ENCODE measurements at regions not wholly inside any gene's neighbourhood (a gene's known extent, or its start where the extent isn't known, plus 50 kb on each side); places are given as distances from the start of the nearest gene placed in this dataset.

GRCh38 chr17:51373489-51374152 is 113.3 kb downstream of the UTP18 start:
- peaks cover 11% of the 10 kb centered on the region for H3K4me1 Mint-ChIP-seq (ENCODE audit: low read depth)
- peaks cover 11% of the 10 kb centered on the region for H3K27me3 Mint-ChIP-seq (ENCODE audit: low read depth)
- H3K4me3 Mint-ChIP-seq = no peak overlapping the region
- H3K9me3 Mint-ChIP-seq = peaks cover 3% of the 10 kb centered on the region
- H3K27ac Mint-ChIP-seq = no peak overlapping the region
- no peaks in the 10 kb centered on the region for H3K36me3 Mint-ChIP-seq (ENCODE audit: low read depth)

GRCh38 chr17:51374209-51374608 is 113.9 kb downstream of the UTP18 start:
- H3K27me3 Mint-ChIP-seq (ENCODE audit: low read depth) = peaks cover 7% of the 10 kb centered on the region
- peaks cover 3% of the 10 kb centered on the region for H3K9me3 Mint-ChIP-seq
- H3K4me3 Mint-ChIP-seq = no peak overlapping the region
- no peak overlapping the region for H3K27ac Mint-ChIP-seq
- no peaks in the 10 kb centered on the region for H3K36me3 Mint-ChIP-seq (ENCODE audit: low read depth)
- peaks cover 11% of the 10 kb centered on the region for H3K4me1 Mint-ChIP-seq (ENCODE audit: low read depth)

- Mint-ChIP-seq H3K4me3 (no peak overlapping the region), H3K36me3 (ENCODE audit: low read depth) (no peaks in the 10 kb centered on the region), H3K4me1 (ENCODE audit: low read depth) (peaks cover 11% of the 10 kb centered on the region), H3K9me3 (peaks cover 3% of the 10 kb centered on the region), H3K27ac (no peak overlapping the region), H3K27me3 (ENCODE audit: low read depth) (peaks cover 5% of the 10 kb centered on the region)
These were observed 115.4 kb downstream of the UTP18 start for GRCh38 chr17:51375771-51376170.

GRCh38 chr17:51376739-51377138 is 116.4 kb downstream of the UTP18 start:
- Mint-ChIP-seq H3K27me3 (ENCODE audit: low read depth) (peaks cover 5% of the 10 kb centered on the region), H3K4me1 (ENCODE audit: low read depth) (peaks cover 8% of the 10 kb centered on the region), H3K27ac (no peak overlapping the region), H3K4me3 (no peak overlapping the region), H3K9me3 (peaks cover 3% of the 10 kb centered on the region), H3K36me3 (ENCODE audit: low read depth) (no peaks in the 10 kb centered on the region)

GRCh38 chr17:51381262-51381661 is 120.9 kb downstream of the UTP18 start:
- Mint-ChIP-seq H3K27ac (no peak overlapping the region), H3K4me3 (no peak overlapping the region), H3K9me3 (no peaks in the 10 kb centered on the region), H3K27me3 (ENCODE audit: low read depth) (peaks cover 5% of the 10 kb centered on the region), H3K36me3 (ENCODE audit: low read depth) (no peaks in the 10 kb centered on the region), H3K4me1 (ENCODE audit: low read depth) (no peaks in the 10 kb centered on the region)

- Mint-ChIP-seq H3K36me3 (ENCODE audit: low read depth) (no peaks in the 10 kb centered on the region), H3K27ac (no peak overlapping the region), H3K4me3 (no peak overlapping the region), H3K4me1 (ENCODE audit: low read depth) (no peaks in the 10 kb centered on the region), H3K27me3 (ENCODE audit: low read depth) (peaks cover 8% of the 10 kb centered on the region), H3K9me3 (no peaks in the 10 kb centered on the region)
These were observed 124.9 kb downstream of the UTP18 start for GRCh38 chr17:51385208-51385607.

GRCh38 chr17:51387582-51387981 is 127.2 kb downstream of the UTP18 start:
- H3K4me1 Mint-ChIP-seq (ENCODE audit: low read depth) = no peaks in the 10 kb centered on the region
- H3K9me3 Mint-ChIP-seq = no peaks in the 10 kb centered on the region
- no peak overlapping the region for H3K27ac Mint-ChIP-seq
- H3K36me3 Mint-ChIP-seq (ENCODE audit: low read depth) = no peaks in the 10 kb centered on the region
- H3K27me3 Mint-ChIP-seq (ENCODE audit: low read depth) = peaks cover 8% of the 10 kb centered on the region
- H3K4me3 Mint-ChIP-seq = no peak overlapping the region

- no peaks in the 10 kb centered on the region for H3K4me1 Mint-ChIP-seq (ENCODE audit: low read depth)
- no peak overlapping the region for H3K4me3 Mint-ChIP-seq
- no peak overlapping the region for H3K27ac Mint-ChIP-seq
- no peaks in the 10 kb centered on the region for H3K36me3 Mint-ChIP-seq (ENCODE audit: low read depth)
- H3K9me3 Mint-ChIP-seq = no peaks in the 10 kb centered on the region
- peaks cover 8% of the 10 kb centered on the region for H3K27me3 Mint-ChIP-seq (ENCODE audit: low read depth)
These were observed 127.6 kb downstream of the UTP18 start for GRCh38 chr17:51387986-51388385.

- Mint-ChIP-seq H3K27me3 (ENCODE audit: low read depth) (peaks cover 8% of the 10 kb centered on the region), H3K4me1 (ENCODE audit: low read depth) (no peaks in the 10 kb centered on the region), H3K36me3 (ENCODE audit: low read depth) (no peaks in the 10 kb centered on the region), H3K9me3 (no peaks in the 10 kb centered on the region), H3K27ac (no peak overlapping the region), H3K4me3 (no peak overlapping the region)
These were observed 129.5 kb downstream of the UTP18 start for GRCh38 chr17:51389875-51390274.

GRCh38 chr17:51391982-51392654 is 131.8 kb downstream of the UTP18 start:
- H3K27ac Mint-ChIP-seq = no peak overlapping the region
- H3K4me1 Mint-ChIP-seq (ENCODE audit: low read depth) = no peaks in the 10 kb centered on the region
- H3K27me3 Mint-ChIP-seq (ENCODE audit: low read depth) = peaks cover 8% of the 10 kb centered on the region
- H3K9me3 Mint-ChIP-seq = no peaks in the 10 kb centered on the region
- no peaks in the 10 kb centered on the region for H3K36me3 Mint-ChIP-seq (ENCODE audit: low read depth)
- no peak overlapping the region for H3K4me3 Mint-ChIP-seq

- Mint-ChIP-seq H3K27ac (no peak overlapping the region), H3K27me3 (ENCODE audit: low read depth) (no peaks in the 10 kb centered on the region), H3K4me1 (ENCODE audit: low read depth) (no peaks in the 10 kb centered on the region), H3K9me3 (no peaks in the 10 kb centered on the region), H3K4me3 (no peak overlapping the region), H3K36me3 (ENCODE audit: low read depth) (no peaks in the 10 kb centered on the region)
These were observed 135.3 kb downstream of the UTP18 start for GRCh38 chr17:51395621-51396020.

GRCh38 chr17:51397361-51398127 is 137.2 kb downstream of the UTP18 start:
- Mint-ChIP-seq H3K27ac (no peak overlapping the region), H3K4me1 (ENCODE audit: low read depth) (no peaks in the 10 kb centered on the region), H3K36me3 (ENCODE audit: low read depth) (no peaks in the 10 kb centered on the region), H3K9me3 (no peaks in the 10 kb centered on the region), H3K4me3 (no peak overlapping the region), H3K27me3 (ENCODE audit: low read depth) (no peaks in the 10 kb centered on the region)

- Mint-ChIP-seq H3K27me3 (ENCODE audit: low read depth) (no peaks in the 10 kb centered on the region), H3K9me3 (no peaks in the 10 kb centered on the region), H3K36me3 (ENCODE audit: low read depth) (no peaks in the 10 kb centered on the region), H3K27ac (no peak overlapping the region), H3K4me3 (no peak overlapping the region), H3K4me1 (ENCODE audit: low read depth) (no peaks in the 10 kb centered on the region)
These were observed 137.8 kb downstream of the UTP18 start for GRCh38 chr17:51398128-51398525.

GRCh38 chr17:51398687-51399086 is 138.3 kb downstream of the UTP18 start:
- no peaks in the 10 kb centered on the region for H3K36me3 Mint-ChIP-seq (ENCODE audit: low read depth)
- H3K27ac Mint-ChIP-seq = no peak overlapping the region
- H3K27me3 Mint-ChIP-seq (ENCODE audit: low read depth) = no peaks in the 10 kb centered on the region
- H3K4me3 Mint-ChIP-seq = no peak overlapping the region
- no peaks in the 10 kb centered on the region for H3K9me3 Mint-ChIP-seq
- no peaks in the 10 kb centered on the region for H3K4me1 Mint-ChIP-seq (ENCODE audit: low read depth)

GRCh38 chr17:51401279-51401678 is 140.9 kb downstream of the UTP18 start:
- Mint-ChIP-seq H3K36me3 (ENCODE audit: low read depth) (no peaks in the 10 kb centered on the region), H3K4me1 (ENCODE audit: low read depth) (no peaks in the 10 kb centered on the region), H3K4me3 (no peak overlapping the region), H3K27me3 (ENCODE audit: low read depth) (no peaks in the 10 kb centered on the region), H3K9me3 (no peaks in the 10 kb centered on the region), H3K27ac (no peak overlapping the region)

All from T-helper 1 cell treated with Interleukin-12 subunit alpha and Interleukin-12 subunit beta and Interleukin-4 antibody, amounts not matched to agents 30 μg/mL and 1 μg/mL, for 36 hours (primary cell).